ENCODE measurements at regions not wholly inside any gene's neighbourhood (a gene's known extent, or its start where the extent isn't known, plus 50 kb on each side); places are given as distances from the start of the nearest gene placed in this dataset.

DNA sequence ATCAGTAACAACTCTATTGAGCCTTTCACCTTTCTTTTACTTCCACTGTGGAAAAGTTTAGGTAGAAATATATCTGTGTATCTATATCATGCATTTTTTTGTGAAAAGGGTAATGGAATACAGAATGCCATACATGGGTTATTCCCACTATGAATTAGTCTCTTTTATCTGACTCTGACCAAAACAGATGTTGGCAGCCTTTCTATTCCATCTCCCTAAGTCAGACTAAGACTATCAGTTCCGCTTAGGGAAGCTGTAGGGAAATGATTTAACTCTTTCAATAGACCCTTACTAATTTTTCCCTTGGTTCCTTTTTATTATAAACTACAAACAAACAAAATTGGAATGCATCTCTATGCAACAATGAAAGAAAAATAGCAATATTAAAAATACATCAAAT is 92.3 kb upstream of the LEF1 start:
- no peaks in the 10 kb centered on the region for H3K36me3 ChIP-seq
- H3K27me3 ChIP-seq: no peaks in the 10 kb centered on the region
- H3K4me1 ChIP-seq: no peaks in the 10 kb centered on the region
- TF ChIP-seq, protein P1, sequence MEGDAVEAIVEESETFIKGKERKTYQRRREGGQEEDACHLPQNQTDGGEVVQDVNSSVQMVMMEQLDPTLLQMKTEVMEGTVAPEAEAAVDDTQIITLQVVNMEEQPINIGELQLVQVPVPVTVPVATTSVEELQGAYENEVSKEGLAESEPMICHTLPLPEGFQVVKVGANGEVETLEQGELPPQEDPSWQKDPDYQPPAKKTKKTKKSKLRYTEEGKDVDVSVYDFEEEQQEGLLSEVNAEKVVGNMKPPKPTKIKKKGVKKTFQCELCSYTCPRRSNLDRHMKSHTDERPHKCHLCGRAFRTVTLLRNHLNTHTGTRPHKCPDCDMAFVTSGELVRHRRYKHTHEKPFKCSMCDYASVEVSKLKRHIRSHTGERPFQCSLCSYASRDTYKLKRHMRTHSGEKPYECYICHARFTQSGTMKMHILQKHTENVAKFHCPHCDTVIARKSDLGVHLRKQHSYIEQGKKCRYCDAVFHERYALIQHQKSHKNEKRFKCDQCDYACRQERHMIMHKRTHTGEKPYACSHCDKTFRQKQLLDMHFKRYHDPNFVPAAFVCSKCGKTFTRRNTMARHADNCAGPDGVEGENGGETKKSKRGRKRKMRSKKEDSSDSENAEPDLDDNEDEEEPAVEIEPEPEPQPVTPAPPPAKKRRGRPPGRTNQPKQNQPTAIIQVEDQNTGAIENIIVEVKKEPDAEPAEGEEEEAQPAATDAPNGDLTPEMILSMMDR (IDR thresholded peaks at IDR 0.05): no peak
- H3K4me3 ChIP-seq: no peak overlapping the region
- H3K27ac ChIP-seq: no peak overlapping the region
- no peak for DNase-seq (ENCODE audit: low spot score)
- H3K9me3 ChIP-seq: no peaks in the 10 kb centered on the region

- Histone ChIP-seq H3K9me3 (no peaks in the 10 kb centered on the region), H3K4me3 (no peak overlapping the region), H3K36me3 (no peaks in the 10 kb centered on the region), H3K27ac (no peak overlapping the region), H3K4me1 (no peaks in the 10 kb centered on the region), H3K27me3 (no peaks in the 10 kb centered on the region)
- no peak for DNase-seq (ENCODE audit: low spot score)
- TF ChIP-seq, protein P1 (IDR thresholded peaks at IDR 0.05): no peak
These were observed 87.8 kb upstream of the LEF1 start for GRCh38 chr4:108256538-108256937.

GRCh38 chr4:108255203-108255747 is 86.5 kb upstream of the LEF1 start:
- Histone ChIP-seq H3K4me1 (no peaks in the 10 kb centered on the region), H3K36me3 (no peaks in the 10 kb centered on the region), H3K27me3 (no peaks in the 10 kb centered on the region), H3K9me3 (no peaks in the 10 kb centered on the region), H3K27ac (no peak overlapping the region), H3K4me3 (no peak overlapping the region)
- DNase-seq (ENCODE audit: low spot score): no peak
- TF ChIP-seq, protein P1 (IDR thresholded peaks at IDR 0.05): no peak

GRCh38 chr4:108249397-108249796 is 80.7 kb upstream of the LEF1 start:
- H3K4me3 ChIP-seq: no peak overlapping the region
- DNase-seq (ENCODE audit: low spot score): no peak
- H3K4me1 ChIP-seq: no peaks in the 10 kb centered on the region
- TF ChIP-seq, protein P1 (IDR thresholded peaks at IDR 0.05): no peak
- no peak overlapping the region for H3K27ac ChIP-seq
- peaks cover 0 to 10% of the 10 kb centered on the region in 2 donors for H3K9me3 ChIP-seq
- H3K36me3 ChIP-seq: no peaks in the 10 kb centered on the region
- no peaks in the 10 kb centered on the region for H3K27me3 ChIP-seq

GRCh38 chr4:108247387-108248049 is 78.8 kb upstream of the LEF1 start:
- H3K27me3 ChIP-seq: no peaks in the 10 kb centered on the region
- H3K4me3 ChIP-seq: no peak overlapping the region
- no peak overlapping the region for H3K27ac ChIP-seq
- no peaks in the 10 kb centered on the region for H3K4me1 ChIP-seq
- H3K36me3 ChIP-seq: no peaks in the 10 kb centered on the region
- H3K9me3 ChIP-seq: peaks cover 0 to 10% of the 10 kb centered on the region in 2 donors
- TF ChIP-seq, protein P1 (IDR thresholded peaks at IDR 0.05): no peak
- no peak for DNase-seq (ENCODE audit: low spot score)

DNA sequence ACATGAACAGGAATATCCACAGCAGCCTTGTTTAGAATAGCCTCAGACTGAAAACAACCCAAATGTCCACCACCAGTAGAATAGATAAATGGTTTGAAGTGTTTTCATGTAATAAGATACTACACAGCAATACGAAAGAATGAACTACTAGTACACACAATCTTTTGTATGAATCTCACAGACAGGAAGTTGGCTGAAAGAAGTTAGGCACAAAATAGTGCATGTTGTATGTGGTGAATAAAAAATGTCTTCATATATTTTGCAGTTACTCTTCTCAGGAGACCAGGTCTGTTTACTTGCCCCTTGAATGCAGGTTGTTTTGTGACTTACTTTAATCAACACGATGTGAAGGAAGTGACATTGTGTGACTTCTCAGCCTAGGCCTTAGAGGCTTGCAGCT is 75.9 kb upstream of the LEF1 start:
- Histone ChIP-seq H3K36me3 (no peaks in the 10 kb centered on the region), H3K4me3 (no peak overlapping the region), H3K4me1 (no peaks in the 10 kb centered on the region), H3K27me3 (no peaks in the 10 kb centered on the region), H3K9me3 (peaks cover 0 to 10% of the 10 kb centered on the region in 2 donors), H3K27ac (no peak overlapping the region)
- no peak for DNase-seq (ENCODE audit: low spot score)
- TF ChIP-seq, protein P1 (IDR thresholded peaks at IDR 0.05): no peak

Measured in right atrium auricular region (tissue), 2 donors.